Smooth muscle cell (in vitro differentiated cells): ENCODE measurements at regions not wholly inside any gene's neighbourhood (a gene's known extent, or its start where the extent isn't known, plus 50 kb on each side); places are given as distances from the start of the nearest gene placed in this dataset.

Experiments
- DNase-seq: peaks from one replicate; lab custom pipeline; 2025; ENCODE audit not compliant: unreplicated experiment; lab: John Stamatoyannopoulos, UW
- H2AFZ ChIP-seq: fragments of 200-600 bp; sonication (generic); 2 replicates; pipeline ENCODE4 v1.6.0; 2016; ENCODE audit warnings: antibody characterized with exemption, low read depth, mild to moderate bottlenecking
- H3F3A ChIP-seq: fragments of 200-600 bp; sonication (generic); 2 replicates; pipeline ENCODE4 v1.6.0; 2017; ENCODE audit warnings: antibody characterized with exemption, low read depth
- H3K27ac ChIP-seq: fragments of 200-600 bp; sonication (generic); 2 replicates; pipeline ENCODE4 v1.5.1; 2016; ENCODE audit warnings: low read depth, mild to moderate bottlenecking
- H3K27me3 ChIP-seq: fragments of 200-600 bp; sonication (generic); 2 replicates; pipeline ENCODE4 v1.6.1; 2016; ENCODE audit warnings: low read depth, mild to moderate bottlenecking
- H3K36me3 ChIP-seq: fragments of 200-600 bp; sonication (generic); 2 replicates; pipeline ENCODE4 v1.5.1; 2016; ENCODE audit warnings: low read depth
- H3K4me1 ChIP-seq: fragments of 200-600 bp; sonication (generic); 2 replicates; pipeline ENCODE4 v1.5.1; 2016; ENCODE audit warnings: low read depth
- H3K4me2 ChIP-seq: fragments of 200-600 bp; sonication (generic); 2 replicates; pipeline ENCODE4 v1.6.0; 2016; ENCODE audit warnings: mild to moderate bottlenecking
- H3K4me3 ChIP-seq: fragments of 200-600 bp; sonication (generic); 2 replicates; pipeline ENCODE4 v1.5.1; 2016; ENCODE audit warnings: mild to moderate bottlenecking
- H3K79me2 ChIP-seq: fragments of 200-600 bp; sonication (generic); 2 replicates; pipeline ENCODE4 v1.6.0; 2016; ENCODE audit warnings: low read depth, mild to moderate bottlenecking
- H3K9ac ChIP-seq: fragments of 200-600 bp; sonication (generic); 2 replicates; pipeline ENCODE4 v1.6.0; 2016; ENCODE audit warnings: low read depth
- H3K9me3 ChIP-seq: fragments of 200-600 bp; sonication (generic); replicated peaks from 2 replicates; pipeline ENCODE4 v1.5.1; 2016; ENCODE audit warnings: low read depth
- H4K20me1 ChIP-seq: fragments of 200-600 bp; sonication (generic); 2 replicates; pipeline ENCODE4 v1.6.0; 2016; ENCODE audit warnings: low read depth
- WGBS: methylation state at CpG from one replicate; pipeline ENCODE4 v1.1.7; 2016; ENCODE audit warnings: low lambda C conversion rate; 5-methylcytosine and 5-hydroxymethylcytosine counted together
- TF ChIP-seq, protein P1 (sequence below): fragments of 200-600 bp; sonication (generic); IDR thresholded peaks from 2 replicates; pipeline ENCODE4 v1.5.1; 2017; ENCODE audit warnings: borderline replicate concordance, mild to moderate bottlenecking, antibody characterized with exemption; ENCODE audit not compliant: insufficient read depth, poor library complexity, severe bottlenecking

GRCh38 chr14:106037380-106037779 is 511.0 kb downstream of the TMEM121 start:
- H3K27me3 ChIP-seq = no peaks in the 10 kb centered on the region
- H3F3A ChIP-seq = no peaks in the 10 kb centered on the region
- H3K36me3 ChIP-seq = no peaks in the 10 kb centered on the region
- WGBS = 79% methylated on average over 6 of the region's 6 CpGs
- no peak for DNase-seq
- peaks cover 6% of the 10 kb centered on the region for H3K9me3 ChIP-seq
- no peak overlapping the region for H3K4me2 ChIP-seq
- no peak overlapping the region for H3K27ac ChIP-seq
- no peak overlapping the region for H3K9ac ChIP-seq
- no peaks in the 10 kb centered on the region for H3K79me2 ChIP-seq
- no peak overlapping the region for H3K4me3 ChIP-seq
- H4K20me1 ChIP-seq = no peaks in the 10 kb centered on the region
- TF ChIP-seq, protein P1, sequence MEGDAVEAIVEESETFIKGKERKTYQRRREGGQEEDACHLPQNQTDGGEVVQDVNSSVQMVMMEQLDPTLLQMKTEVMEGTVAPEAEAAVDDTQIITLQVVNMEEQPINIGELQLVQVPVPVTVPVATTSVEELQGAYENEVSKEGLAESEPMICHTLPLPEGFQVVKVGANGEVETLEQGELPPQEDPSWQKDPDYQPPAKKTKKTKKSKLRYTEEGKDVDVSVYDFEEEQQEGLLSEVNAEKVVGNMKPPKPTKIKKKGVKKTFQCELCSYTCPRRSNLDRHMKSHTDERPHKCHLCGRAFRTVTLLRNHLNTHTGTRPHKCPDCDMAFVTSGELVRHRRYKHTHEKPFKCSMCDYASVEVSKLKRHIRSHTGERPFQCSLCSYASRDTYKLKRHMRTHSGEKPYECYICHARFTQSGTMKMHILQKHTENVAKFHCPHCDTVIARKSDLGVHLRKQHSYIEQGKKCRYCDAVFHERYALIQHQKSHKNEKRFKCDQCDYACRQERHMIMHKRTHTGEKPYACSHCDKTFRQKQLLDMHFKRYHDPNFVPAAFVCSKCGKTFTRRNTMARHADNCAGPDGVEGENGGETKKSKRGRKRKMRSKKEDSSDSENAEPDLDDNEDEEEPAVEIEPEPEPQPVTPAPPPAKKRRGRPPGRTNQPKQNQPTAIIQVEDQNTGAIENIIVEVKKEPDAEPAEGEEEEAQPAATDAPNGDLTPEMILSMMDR = no peak
- no peak overlapping the region for H2AFZ ChIP-seq
- H3K4me1 ChIP-seq = no peaks in the 10 kb centered on the region

GRCh38 chr14:106038263-106038662 is 511.9 kb downstream of the TMEM121 start:
- H3K4me2 ChIP-seq = no peak overlapping the region
- no peaks in the 10 kb centered on the region for H3K27me3 ChIP-seq
- H3K9me3 ChIP-seq = peaks cover 8% of the 10 kb centered on the region
- H3F3A ChIP-seq = no peaks in the 10 kb centered on the region
- H3K79me2 ChIP-seq = no peaks in the 10 kb centered on the region
- H3K4me1 ChIP-seq = no peaks in the 10 kb centered on the region
- H3K4me3 ChIP-seq = no peak overlapping the region
- TF ChIP-seq, protein P1 = no peak
- no peaks in the 10 kb centered on the region for H3K36me3 ChIP-seq
- WGBS = 43% methylated on average over 3 of the region's 3 CpGs
- no peak overlapping the region for H3K27ac ChIP-seq
- H2AFZ ChIP-seq = no peak overlapping the region
- no peaks in the 10 kb centered on the region for H4K20me1 ChIP-seq
- no peak for DNase-seq
- no peak overlapping the region for H3K9ac ChIP-seq

- Histone ChIP-seq H3K9ac (no peak overlapping the region), H3K36me3 (no peaks in the 10 kb centered on the region), H4K20me1 (no peaks in the 10 kb centered on the region), H3K4me2 (no peak overlapping the region), H3K27ac (no peak overlapping the region), H3K9me3 (peaks cover 8% of the 10 kb centered on the region), H3K79me2 (no peaks in the 10 kb centered on the region), H2AFZ (no peak overlapping the region), H3K4me1 (no peaks in the 10 kb centered on the region), H3K4me3 (no peak overlapping the region), H3K27me3 (no peaks in the 10 kb centered on the region), H3F3A (no peaks in the 10 kb centered on the region)
- TF ChIP-seq, protein P1 = no peak
- WGBS = 67% methylated on average over 4 of the region's 4 CpGs
- no peak for DNase-seq
Measured at GRCh38 chr14:106039400-106039799, 513.0 kb downstream of the TMEM121 start.

- Histone ChIP-seq H2AFZ (no peak overlapping the region), H3K4me3 (no peak overlapping the region), H4K20me1 (no peaks in the 10 kb centered on the region), H3K27ac (no peak overlapping the region), H3K9me3 (peaks cover 28% of the 10 kb centered on the region), H3K9ac (no peak overlapping the region), H3K36me3 (no peaks in the 10 kb centered on the region), H3K79me2 (no peaks in the 10 kb centered on the region), H3K4me1 (no peaks in the 10 kb centered on the region), H3K27me3 (no peaks in the 10 kb centered on the region), H3F3A (no peaks in the 10 kb centered on the region), H3K4me2 (no peak overlapping the region)
- DNase-seq = no peak
- TF ChIP-seq, protein P1 = no peak
- 74% methylated on average over 4 of the region's 4 CpGs for WGBS
Measured at GRCh38 chr14:106044515-106044914, 518.1 kb downstream of the TMEM121 start.
